Adrenal gland (tissue), 5 donors: ENCODE measurements at regions not wholly inside any gene's neighbourhood (a gene's known extent, or its start where the extent isn't known, plus 50 kb on each side); places are given as distances from the start of the nearest gene placed in this dataset.

Experiments
- POLR2A ChIP-seq, 2 donors: fragments of 450-650 bp; IDR thresholded peaks; one replicate each; pipeline ENCODE4 v1.6.1; 2017; ENCODE audit warnings: antibody characterized with exemption in 2 of 2, mild to moderate bottlenecking in 2 of 2, moderate library complexity in 1 of 2
- TF ChIP-seq, protein P1 (sequence below), 6 experiments: fragments of 450-650 bp in 4 of 6; fragments of 200-600 bp in 2 of 6; sonication (generic) in 1 of 6; IDR thresholded peaks; 1 replicate in 5 of 6; 2 replicates in 1 of 6; pipeline versions ENCODE4 v1.5.1 to v1.8.0; 2016 to 2021; ENCODE audit warnings: antibody characterized with exemption in 6 of 6, mild to moderate bottlenecking in 2 of 6, moderate library complexity in 1 of 6
- donor health status: DM: no; HTN: no; CAD: no.

- no peak for TF ChIP-seq POLR2A (IDR thresholded peaks at IDR 0.05)
- TF ChIP-seq, protein P1, sequence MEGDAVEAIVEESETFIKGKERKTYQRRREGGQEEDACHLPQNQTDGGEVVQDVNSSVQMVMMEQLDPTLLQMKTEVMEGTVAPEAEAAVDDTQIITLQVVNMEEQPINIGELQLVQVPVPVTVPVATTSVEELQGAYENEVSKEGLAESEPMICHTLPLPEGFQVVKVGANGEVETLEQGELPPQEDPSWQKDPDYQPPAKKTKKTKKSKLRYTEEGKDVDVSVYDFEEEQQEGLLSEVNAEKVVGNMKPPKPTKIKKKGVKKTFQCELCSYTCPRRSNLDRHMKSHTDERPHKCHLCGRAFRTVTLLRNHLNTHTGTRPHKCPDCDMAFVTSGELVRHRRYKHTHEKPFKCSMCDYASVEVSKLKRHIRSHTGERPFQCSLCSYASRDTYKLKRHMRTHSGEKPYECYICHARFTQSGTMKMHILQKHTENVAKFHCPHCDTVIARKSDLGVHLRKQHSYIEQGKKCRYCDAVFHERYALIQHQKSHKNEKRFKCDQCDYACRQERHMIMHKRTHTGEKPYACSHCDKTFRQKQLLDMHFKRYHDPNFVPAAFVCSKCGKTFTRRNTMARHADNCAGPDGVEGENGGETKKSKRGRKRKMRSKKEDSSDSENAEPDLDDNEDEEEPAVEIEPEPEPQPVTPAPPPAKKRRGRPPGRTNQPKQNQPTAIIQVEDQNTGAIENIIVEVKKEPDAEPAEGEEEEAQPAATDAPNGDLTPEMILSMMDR (IDR thresholded peaks at IDR 0.05): no peak
These were observed 91.7 kb downstream of the NKX2-1 start for GRCh38 chr14:36428350-36428749.
